H1 (cell line): ENCODE measurements at regions not wholly inside any gene's neighbourhood (a gene's known extent, or its start where the extent isn't known, plus 50 kb on each side); places are given as distances from the start of the nearest gene placed in this dataset.

Source experiments
- CTCF ChIA-PET: fragments of 300-600 bp; sonication (Branson Sonifier 250); formaldehyde crosslinking; loops from one replicate; lab custom pipeline; 2021; ENCODE audit not compliant: partially characterized antibody; lab: Charles Lee
- POLR2A ChIA-PET: fragments of 300-600 bp; sonication (Branson Sonifier 250); formaldehyde crosslinking; loops from one replicate; lab custom pipeline; 2021; ENCODE audit warnings: inconsistent platforms; ENCODE audit not compliant: partially characterized antibody; lab: Charles Lee
- DNase-seq, 2 experiments: peaks; one replicate each; pipeline versions ENCODE4 v3.0.0 to v3.0.0-alpha.2; 2010 to 2022; ENCODE audit warnings: low spot score in 2 of 2, low read depth in 1 of 2, mixed read lengths in 1 of 2
- FAIRE-seq: peaks from 2 replicates; lab custom pipeline; 2011; peaks lifted over from hg19 to GRCh38; lab: Jason Lieb, UNC
- H2AFZ ChIP-seq: 2 replicates; pipeline ENCODE4 v1.8.1; 2012; ENCODE audit warnings: low read length, inconsistent platforms
- H2AK5ac ChIP-seq: 2 replicates; pipeline ENCODE4 v1.6.1; 2013; ENCODE audit warnings: low read depth, low read length
- H2BK120ac ChIP-seq: replicated peaks from 2 replicates; pipeline ENCODE3; 2013; ENCODE audit warnings: low read depth, low read length, inconsistent platforms
- H2BK12ac ChIP-seq: 2 replicates; pipeline ENCODE4 v1.6.1; 2013; ENCODE audit warnings: low read depth, low read length
- H2BK15ac ChIP-seq: 2 replicates; pipeline ENCODE4 v1.6.1; 2013; ENCODE audit warnings: low read length
- H2BK20ac ChIP-seq: 2 replicates; pipeline ENCODE4 v1.6.1; 2013; ENCODE audit warnings: low read length
- H2BK5ac ChIP-seq: 2 replicates; pipeline ENCODE4 v1.6.1; 2013; ENCODE audit warnings: low read depth, low read length
- H3K14ac ChIP-seq: 2 replicates; pipeline ENCODE4 v1.6.1; 2013; ENCODE audit warnings: inconsistent platforms; ENCODE audit not compliant: insufficient read length
- H3K18ac ChIP-seq: 2 replicates; pipeline ENCODE4 v1.6.1; 2013; ENCODE audit warnings: low read length; ENCODE audit errors: extremely low read depth
- H3K23ac ChIP-seq: 2 replicates; pipeline ENCODE4 v1.6.1; 2013; ENCODE audit warnings: inconsistent platforms; ENCODE audit not compliant: insufficient read length
- H3K23me2 ChIP-seq: 2 replicates; pipeline ENCODE4 v1.6.1; 2013; ENCODE audit warnings: low read depth, low read length
- H3K27ac ChIP-seq: 2 replicates; pipeline ENCODE4 v1.6.1; 2011; ENCODE audit warnings: low read depth, low read length, inconsistent platforms
- H3K27me3 ChIP-seq, 4 experiments: replicated peaks in 1 of 4; 1 replicate in 1 of 4; 2 replicates in 3 of 4; pipeline versions ENCODE4 v1.6.1 to v1.8.1; 2011 to 2013; ENCODE audit warnings: low read length in 3 of 4, mild to moderate bottlenecking in 3 of 4, inconsistent platforms in 2 of 4, mixed read lengths in 2 of 4, moderate library complexity in 1 of 4; ENCODE audit not compliant: control insufficient read depth in 3 of 4, insufficient read depth in 3 of 4; ENCODE audit errors: extremely low read depth in 1 of 4
- H3K36me3 ChIP-seq, 4 experiments: 2 replicates each; pipeline versions ENCODE4 v1.6.1 to v1.8.1; 2011 to 2013; ENCODE audit warnings: mild to moderate bottlenecking in 4 of 4, low read length in 3 of 4, moderate library complexity in 2 of 4, control low read depth in 1 of 4, inconsistent platforms in 1 of 4; ENCODE audit not compliant: insufficient read depth in 4 of 4, control insufficient read depth in 2 of 4
- H3K4ac ChIP-seq: replicated peaks from 2 replicates; pipeline ENCODE3; 2013; ENCODE audit warnings: low read length, low read depth, mixed read lengths, inconsistent platforms; ENCODE audit not compliant: insufficient read length
- H3K4me1 ChIP-seq, 4 experiments: replicated peaks in 1 of 4; 1 replicate in 1 of 4; 2 replicates in 3 of 4; pipeline versions ENCODE4 v1.6.1 to v1.8.1; 2011 to 2013; ENCODE audit warnings: low read length in 3 of 4, inconsistent platforms in 2 of 4, mixed read lengths in 1 of 4; ENCODE audit not compliant: insufficient read depth in 4 of 4, control insufficient read depth in 3 of 4
- H3K4me2 ChIP-seq, 2 experiments: 2 replicates each; pipeline versions ENCODE4 v1.6.1 to v1.8.1; 2011 to 2013; ENCODE audit warnings: low read depth in 2 of 2, low read length in 2 of 2, control low read depth in 1 of 2, inconsistent platforms in 1 of 2, mild to moderate bottlenecking in 1 of 2; ENCODE audit not compliant: insufficient read depth in 1 of 2
- H3K4me3 ChIP-seq, 4 experiments: fragments of 200-600, 300-600 bp in 1 of 4; sonication (generic), shearing (Covaris generic), sonication (Bioruptor Twin) in 1 of 4; 2 replicates each; pipeline versions ENCODE4 v1.5.1 to v1.8.1; 2011 to 2016; ENCODE audit warnings: low read length in 4 of 4, low read depth in 3 of 4, control low read depth in 2 of 4, inconsistent platforms in 2 of 4, mild to moderate bottlenecking in 2 of 4, mixed read lengths in 1 of 4, moderate library complexity in 1 of 4; ENCODE audit not compliant: insufficient read depth in 2 of 4; ENCODE audit errors: extremely low read depth in 1 of 4
- H3K56ac ChIP-seq: replicated peaks from 2 replicates; pipeline ENCODE3; 2013; ENCODE audit warnings: low read depth, mild to moderate bottlenecking, mixed read lengths, low read length, inconsistent platforms; ENCODE audit not compliant: insufficient read length
- H3K79me1 ChIP-seq: 2 replicates; pipeline ENCODE4 v1.6.1; 2013; ENCODE audit warnings: low read depth, low read length, control low read depth
- H3K79me2 ChIP-seq, 2 experiments: 2 replicates each; pipeline versions ENCODE4 v1.6.1 to v1.8.1; 2012 to 2013; ENCODE audit warnings: low read length in 2 of 2, mild to moderate bottlenecking in 2 of 2, inconsistent platforms in 1 of 2; ENCODE audit not compliant: insufficient read depth in 2 of 2, control insufficient read depth in 1 of 2
- H3K9ac ChIP-seq, 4 experiments: replicated peaks in 1 of 4; 1 replicate in 1 of 4; 2 replicates in 3 of 4; pipeline versions ENCODE4 v1.6.1 to v1.8.1; 2011 to 2013; ENCODE audit warnings: low read depth in 3 of 4, low read length in 3 of 4, control low read depth in 2 of 4, mild to moderate bottlenecking in 2 of 4, moderate library complexity in 2 of 4, inconsistent platforms in 1 of 4; ENCODE audit errors: extremely low read depth in 1 of 4
- H3K9me3 ChIP-seq, 2 experiments: 2 replicates each; pipeline versions ENCODE4 v1.6.1 to v1.8.1; 2012 to 2013; ENCODE audit warnings: mild to moderate bottlenecking in 2 of 2, moderate library complexity in 2 of 2, control low read depth in 1 of 2, inconsistent platforms in 1 of 2, low read depth in 1 of 2, low read length in 1 of 2, mixed read lengths in 1 of 2; ENCODE audit not compliant: insufficient read depth in 2 of 2
- H4K20me1 ChIP-seq, 2 experiments: replicated peaks in 1 of 2; 2 replicates each; pipeline versions ENCODE3 to v1.8.1; 2011 to 2013; ENCODE audit warnings: inconsistent platforms in 2 of 2, low read length in 2 of 2, mild to moderate bottlenecking in 1 of 2; ENCODE audit not compliant: insufficient read depth in 2 of 2, control insufficient read depth in 1 of 2
- H4K5ac ChIP-seq: 2 replicates; pipeline ENCODE4 v1.6.1; 2013; ENCODE audit warnings: low read length, low read depth, mixed read lengths, inconsistent platforms; ENCODE audit not compliant: insufficient read length
- H4K8ac ChIP-seq: 2 replicates; pipeline ENCODE4 v1.8.0; 2013; ENCODE audit warnings: mild to moderate bottlenecking, moderate library complexity, low read length, inconsistent platforms; ENCODE audit not compliant: insufficient read depth; ENCODE audit errors: extremely low read depth
- H4K91ac ChIP-seq: replicated peaks from 2 replicates; pipeline ENCODE3; 2013; ENCODE audit warnings: low read length, mixed read lengths, inconsistent platforms; ENCODE audit not compliant: insufficient read length
- EZH2 ChIP-seq: fragments of 200-600 bp; sonication (generic); IDR thresholded peaks from 2 replicates; pipeline ENCODE4 v1.7.1; 2012; ENCODE audit warnings: low read depth, mild to moderate bottlenecking, moderate library complexity, low read length, inconsistent platforms; ENCODE audit not compliant: severe bottlenecking
- KDM1A ChIP-seq: fragments of 200-600, 300-600 bp; sonication (generic); IDR thresholded peaks from 2 replicates; pipeline ENCODE4 v1.7.1; 2016; ENCODE audit warnings: mild to moderate bottlenecking, low read length, borderline replicate concordance
- SIN3A ChIP-seq, 2 experiments: IDR thresholded peaks in 1 of 2; conservative IDR thresholded peaks in 1 of 2; 2 replicates each; pipeline ENCODE4 v1.6.1; 2011 to 2012; ENCODE audit warnings: low read length in 2 of 2, improper control_type of control experiment in 1 of 2, low read depth in 1 of 2, mild to moderate bottlenecking in 1 of 2
- SIX5 ChIP-seq: IDR thresholded peaks from 2 replicates; pipeline ENCODE4 v1.6.1; 2011; ENCODE audit warnings: mild to moderate bottlenecking, low read depth, low read length

DNA sequence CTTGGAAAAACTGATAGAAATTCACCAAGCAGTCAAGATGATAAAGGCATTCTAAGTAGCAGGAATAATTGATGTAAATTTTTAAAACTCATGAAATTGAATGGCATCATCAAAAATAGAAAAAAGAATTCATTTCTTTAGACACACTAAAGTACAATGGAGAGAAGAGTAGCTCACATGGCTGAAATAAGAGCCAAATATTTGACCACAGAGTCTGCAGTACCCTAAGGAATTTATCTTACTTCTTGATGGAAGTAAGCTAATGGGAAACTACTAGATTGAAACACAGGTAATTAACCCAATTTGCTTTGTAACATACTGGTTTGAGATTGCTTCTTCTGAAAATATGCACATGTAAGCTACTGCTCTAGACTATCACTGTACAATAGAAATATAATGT lies 70.8 kb upstream of the GPM6A start:
- no peaks in the 10 kb centered on the region for H3K79me1 ChIP-seq
- no peak overlapping the region for H3K4me2 ChIP-seq
- H3K14ac ChIP-seq, result no peak overlapping the region
- no peak overlapping the region for H2AK5ac ChIP-seq
- H3K18ac ChIP-seq, result no peak overlapping the region
- no peaks in the 10 kb centered on the region for H3K4me1 ChIP-seq
- no peak for FAIRE-seq
- H3K27me3 ChIP-seq, result no peaks in the 10 kb centered on the region
- no peaks in the 10 kb centered on the region; the same call in 1 of the 2 replicates for H3K23me2 ChIP-seq
- no peaks in the 10 kb centered on the region for H3K36me3 ChIP-seq
- H2BK120ac ChIP-seq, result no peak overlapping the region
- H4K91ac ChIP-seq, result no peak overlapping the region
- no peak overlapping the region for H4K8ac ChIP-seq
- no peak overlapping the region for H3K56ac ChIP-seq
- no peaks in the 10 kb centered on the region for H3K79me2 ChIP-seq
- TF ChIP-seq EZH2, result no peak
- TF ChIP-seq SIX5, result no peak
- TF ChIP-seq KDM1A, result no peak
- no peak for TF ChIP-seq SIN3A (conservative IDR thresholded peaks at IDR 0.05 in 1 of 2, IDR thresholded peaks at IDR 0.05 in 1 of 2; ENCODE audit: low read depth in 1 of 2, low read length in 2 of 2)
- TF ChIP-seq, all 59 proteins: peak for 0
- H3K4ac ChIP-seq, result no peak overlapping the region
- no peak overlapping the region for H2BK5ac ChIP-seq
- no peaks in the 10 kb centered on the region for H3K9me3 ChIP-seq
- no peaks in the 10 kb centered on the region for H4K20me1 ChIP-seq
- H3K9ac ChIP-seq, result no peak overlapping the region
- CTCF ChIA-PET, result interaction anchor here (1.1 to 1.6 kb wide), 2 partner anchors 8 to 19 kb away, joined by 3 to 7 read pairs; no protein-coding TSS in a partner anchor
- no peak overlapping the region for H2BK12ac ChIP-seq
- no peak overlapping the region for H4K5ac ChIP-seq
- POLR2A ChIA-PET, result no interaction called here
- no peak overlapping the region for H3K23ac ChIP-seq
- no peak overlapping the region for H2BK20ac ChIP-seq
- no peak overlapping the region for H2AFZ ChIP-seq
- no peak overlapping the region for H2BK15ac ChIP-seq
- no peak for DNase-seq
- no peak overlapping the region for H3K4me3 ChIP-seq
- H3K27ac ChIP-seq, result no peak overlapping the region
